ENCODE measurements at regions not wholly inside any gene's neighbourhood (a gene's known extent, or its start where the extent isn't known, plus 50 kb on each side); places are given as distances from the start of the nearest gene placed in this dataset.
A peak's percentile ranks its signal among the peaks of the same experiment; 100 is the strongest.

DNA sequence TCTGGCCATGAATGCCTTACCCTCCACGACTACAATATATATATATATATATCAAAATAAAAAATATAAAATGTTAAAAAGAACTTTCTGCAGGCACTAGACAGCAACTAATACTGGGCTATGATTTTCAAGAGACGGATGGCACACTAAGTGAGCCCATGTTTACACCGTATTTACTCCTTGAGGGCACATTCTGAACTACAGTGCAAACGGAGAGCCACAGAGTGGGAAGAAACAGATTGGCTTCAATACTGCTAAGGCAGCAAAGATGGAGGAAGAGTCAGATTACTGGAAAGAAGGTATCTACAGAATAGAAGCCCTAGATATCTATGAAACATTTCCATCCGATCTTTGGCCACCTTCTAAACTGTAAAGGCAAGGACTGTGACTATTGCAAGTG is 330.3 kb downstream of the HTR1B start:
- H3K27me3 Mint-ChIP-seq (ENCODE audit: unreplicated experiment), result no peaks in the 10 kb centered on the region
- no peaks in the 10 kb centered on the region for H3K4me1 Mint-ChIP-seq (ENCODE audit: low read depth, unreplicated experiment)
- DNase-seq, result no peak
- no peak overlapping the region for H3K27ac Mint-ChIP-seq (ENCODE audit: unreplicated experiment)
- H3K36me3 Mint-ChIP-seq (ENCODE audit: unreplicated experiment), result no peaks in the 10 kb centered on the region
- H3K9me3 Mint-ChIP-seq (ENCODE audit: unreplicated experiment), result no peaks in the 10 kb centered on the region
- no peak overlapping the region for H3K4me3 Mint-ChIP-seq (ENCODE audit: unreplicated experiment)
- peak; percentile 23 for TF ChIP-seq CTCF (IDR thresholded peaks at IDR 0.05; ENCODE audit: partially characterized antibody, unreplicated experiment)

- TF ChIP-seq CTCF (IDR thresholded peaks at IDR 0.05; ENCODE audit: partially characterized antibody, unreplicated experiment), result no peak
- Mint-ChIP-seq H3K4me3 (ENCODE audit: unreplicated experiment) (no peak overlapping the region), H3K27me3 (ENCODE audit: unreplicated experiment) (no peaks in the 10 kb centered on the region), H3K4me1 (ENCODE audit: low read depth, unreplicated experiment) (no peaks in the 10 kb centered on the region), H3K9me3 (ENCODE audit: unreplicated experiment) (no peaks in the 10 kb centered on the region), H3K27ac (ENCODE audit: unreplicated experiment) (no peak overlapping the region), H3K36me3 (ENCODE audit: unreplicated experiment) (no peaks in the 10 kb centered on the region)
- no peak for DNase-seq
Observed at GRCh38 chr6:77131426-77131825, 331.9 kb downstream of the HTR1B start.

- H3K4me3 Mint-ChIP-seq (ENCODE audit: unreplicated experiment), result no peak overlapping the region
- H3K27ac Mint-ChIP-seq (ENCODE audit: unreplicated experiment), result no peak overlapping the region
- no peak for TF ChIP-seq CTCF (IDR thresholded peaks at IDR 0.05; ENCODE audit: partially characterized antibody, unreplicated experiment)
- no peaks in the 10 kb centered on the region for H3K9me3 Mint-ChIP-seq (ENCODE audit: unreplicated experiment)
- H3K27me3 Mint-ChIP-seq (ENCODE audit: unreplicated experiment), result no peaks in the 10 kb centered on the region
- DNase-seq, result no peak
- H3K4me1 Mint-ChIP-seq (ENCODE audit: low read depth, unreplicated experiment), result no peaks in the 10 kb centered on the region
- no peaks in the 10 kb centered on the region for H3K36me3 Mint-ChIP-seq (ENCODE audit: unreplicated experiment)
Observed at GRCh38 chr6:77124604-77125003, 338.7 kb downstream of the HTR1B start.

DNA sequence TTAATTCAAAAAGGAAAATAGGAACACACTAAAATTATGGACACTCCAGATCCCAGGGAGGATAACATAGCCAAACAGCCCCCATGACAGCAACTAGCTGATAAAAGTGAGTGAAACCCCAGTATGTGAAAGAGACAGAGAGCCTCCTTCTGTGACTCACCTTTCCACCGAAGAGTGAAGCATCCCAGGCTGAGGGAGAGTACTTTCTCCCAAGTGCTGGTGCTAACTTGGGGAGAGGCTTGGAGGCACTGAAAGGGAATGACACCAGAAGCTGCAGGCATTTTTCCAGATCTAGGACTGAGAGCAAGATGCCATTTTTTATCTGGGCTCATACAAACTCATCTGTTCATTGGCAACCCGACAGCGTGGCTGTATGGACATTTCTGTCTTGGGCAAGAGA is 339.8 kb downstream of the HTR1B start:
- Mint-ChIP-seq H3K36me3 (ENCODE audit: unreplicated experiment) (no peaks in the 10 kb centered on the region), H3K27ac (ENCODE audit: unreplicated experiment) (no peak overlapping the region), H3K4me3 (ENCODE audit: unreplicated experiment) (no peak overlapping the region), H3K27me3 (ENCODE audit: unreplicated experiment) (no peaks in the 10 kb centered on the region), H3K4me1 (ENCODE audit: low read depth, unreplicated experiment) (no peaks in the 10 kb centered on the region), H3K9me3 (ENCODE audit: unreplicated experiment) (no peaks in the 10 kb centered on the region)
- no peak for DNase-seq
- no peak for TF ChIP-seq CTCF (IDR thresholded peaks at IDR 0.05; ENCODE audit: partially characterized antibody, unreplicated experiment)

DNA sequence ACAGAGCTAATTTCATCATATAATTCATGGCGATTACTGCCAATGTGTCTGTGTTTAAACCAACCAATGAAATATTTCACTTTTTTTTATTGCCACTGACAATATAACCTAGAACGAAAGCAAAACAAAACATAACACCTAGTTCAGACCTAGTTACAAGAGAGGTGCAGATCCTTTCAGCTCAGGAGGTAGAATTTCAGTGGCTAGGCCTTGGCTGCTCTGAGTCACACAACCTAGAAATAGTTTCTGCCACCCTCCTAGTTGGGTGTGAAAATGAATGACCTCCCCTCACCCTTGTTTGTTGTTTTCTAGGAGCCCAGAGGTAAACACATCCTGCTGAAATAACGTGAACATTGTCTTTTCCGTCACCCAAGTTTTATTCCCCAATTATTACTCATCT is 356.3 kb downstream of the HTR1B start:
- no peaks in the 10 kb centered on the region for H3K4me1 Mint-ChIP-seq (ENCODE audit: low read depth, unreplicated experiment)
- no peak for TF ChIP-seq CTCF (IDR thresholded peaks at IDR 0.05; ENCODE audit: partially characterized antibody, unreplicated experiment)
- no peaks in the 10 kb centered on the region for H3K9me3 Mint-ChIP-seq (ENCODE audit: unreplicated experiment)
- H3K27me3 Mint-ChIP-seq (ENCODE audit: unreplicated experiment), result no peaks in the 10 kb centered on the region
- DNase-seq, result no peak
- H3K4me3 Mint-ChIP-seq (ENCODE audit: unreplicated experiment), result no peak overlapping the region
- H3K27ac Mint-ChIP-seq (ENCODE audit: unreplicated experiment), result no peak overlapping the region
- H3K36me3 Mint-ChIP-seq (ENCODE audit: unreplicated experiment), result no peaks in the 10 kb centered on the region
